ENCODE measurements at regions not wholly inside any gene's neighbourhood (a gene's known extent, or its start where the extent isn't known, plus 50 kb on each side); places are given as distances from the start of the nearest gene placed in this dataset.

DNA sequence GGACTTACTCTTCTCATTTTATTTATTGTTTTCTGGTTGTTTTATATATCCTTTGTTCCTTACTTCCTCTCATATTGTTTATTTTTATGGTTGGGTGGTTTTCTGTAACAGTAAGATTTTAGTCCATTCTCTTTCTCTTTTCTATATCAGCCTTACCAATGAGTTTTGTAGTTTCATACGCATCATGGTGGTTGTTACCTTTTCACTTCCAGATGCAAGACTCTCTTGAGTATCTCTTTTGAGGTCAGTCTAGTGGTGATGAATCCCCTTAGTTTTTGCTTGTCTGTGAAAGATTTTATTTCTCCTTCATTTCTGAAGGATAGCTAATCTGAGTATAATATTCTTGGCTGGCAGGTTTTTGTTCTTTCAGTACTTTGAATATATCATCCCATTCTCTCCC, 57.1 kb upstream of the MFGE8 start:
- TF ChIP-seq, protein P1, sequence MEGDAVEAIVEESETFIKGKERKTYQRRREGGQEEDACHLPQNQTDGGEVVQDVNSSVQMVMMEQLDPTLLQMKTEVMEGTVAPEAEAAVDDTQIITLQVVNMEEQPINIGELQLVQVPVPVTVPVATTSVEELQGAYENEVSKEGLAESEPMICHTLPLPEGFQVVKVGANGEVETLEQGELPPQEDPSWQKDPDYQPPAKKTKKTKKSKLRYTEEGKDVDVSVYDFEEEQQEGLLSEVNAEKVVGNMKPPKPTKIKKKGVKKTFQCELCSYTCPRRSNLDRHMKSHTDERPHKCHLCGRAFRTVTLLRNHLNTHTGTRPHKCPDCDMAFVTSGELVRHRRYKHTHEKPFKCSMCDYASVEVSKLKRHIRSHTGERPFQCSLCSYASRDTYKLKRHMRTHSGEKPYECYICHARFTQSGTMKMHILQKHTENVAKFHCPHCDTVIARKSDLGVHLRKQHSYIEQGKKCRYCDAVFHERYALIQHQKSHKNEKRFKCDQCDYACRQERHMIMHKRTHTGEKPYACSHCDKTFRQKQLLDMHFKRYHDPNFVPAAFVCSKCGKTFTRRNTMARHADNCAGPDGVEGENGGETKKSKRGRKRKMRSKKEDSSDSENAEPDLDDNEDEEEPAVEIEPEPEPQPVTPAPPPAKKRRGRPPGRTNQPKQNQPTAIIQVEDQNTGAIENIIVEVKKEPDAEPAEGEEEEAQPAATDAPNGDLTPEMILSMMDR (IDR thresholded peaks at IDR 0.05), result no peak
- no peak for TF ChIP-seq POLR2A (IDR thresholded peaks at IDR 0.05)

Measured in Peyer's patch (tissue), 4 donors.